ENCODE measurements at regions not wholly inside any gene's neighbourhood (a gene's known extent, or its start where the extent isn't known, plus 50 kb on each side); places are given as distances from the start of the nearest gene placed in this dataset.

- H3K27ac ChIP-seq (ENCODE audit: low read length): no peak overlapping the region
- no peak for TF ChIP-seq RAD21 (conservative IDR thresholded peaks at IDR 0.05)
- no peak for TF ChIP-seq EP300 (conservative IDR thresholded peaks at IDR 0.05; ENCODE audit: poor library complexity, severe bottlenecking)
- TF ChIP-seq REST (IDR thresholded peaks at IDR 0.05; ENCODE audit: borderline replicate concordance): no peak
- no peaks in the 10 kb centered on the region for H3K27me3 ChIP-seq (ENCODE audit: insufficient read depth, low read depth, low read length)
- no peaks in the 10 kb centered on the region for H3K9me2 ChIP-seq (ENCODE audit: insufficient read depth, low read length)
- no peaks in the 10 kb centered on the region for H3F3A ChIP-seq (ENCODE audit: insufficient read depth, low read length, poor library complexity, severe bottlenecking)
- H3K4me2 ChIP-seq (ENCODE audit: low read length): no peak overlapping the region
- no peak overlapping the region for H3K4me3 ChIP-seq (ENCODE audit: low read length)
- H2AFZ ChIP-seq (ENCODE audit: low read depth, low read length): no peak overlapping the region
- H3K9me3 ChIP-seq (ENCODE audit: low read length): no peaks in the 10 kb centered on the region
- H4K20me1 ChIP-seq (ENCODE audit: insufficient read depth): no peaks in the 10 kb centered on the region
- no peak overlapping the region for H3K9ac ChIP-seq (ENCODE audit: low read length)
- H3K79me2 ChIP-seq (replicated peaks; ENCODE audit: insufficient read depth, low read length): no peaks in the 10 kb centered on the region
- H3K36me3 ChIP-seq (ENCODE audit: insufficient read depth, low read length): no peaks in the 10 kb centered on the region
These were observed 58.3 kb upstream of the LARP1 start for GRCh38 chr5:154696891-154697290.

- H3K27ac ChIP-seq (ENCODE audit: low read length): no peak overlapping the region
- H4K20me1 ChIP-seq (ENCODE audit: insufficient read depth): no peaks in the 10 kb centered on the region
- no peak overlapping the region for H3K4me3 ChIP-seq (ENCODE audit: low read length)
- H3F3A ChIP-seq (ENCODE audit: insufficient read depth, low read length, poor library complexity, severe bottlenecking): no peaks in the 10 kb centered on the region
- H2AFZ ChIP-seq (ENCODE audit: low read depth, low read length): no peak overlapping the region
- no peaks in the 10 kb centered on the region for H3K79me2 ChIP-seq (replicated peaks; ENCODE audit: insufficient read depth, low read length)
- TF ChIP-seq TAF1 (IDR thresholded peaks at IDR 0.05; ENCODE audit: low read depth): no peak
- TF ChIP-seq EP300 (conservative IDR thresholded peaks at IDR 0.05; ENCODE audit: poor library complexity, severe bottlenecking): no peak
- no peak for TF ChIP-seq SMC3 (conservative IDR thresholded peaks at IDR 0.05; ENCODE audit: poor library complexity)
- TF ChIP-seq POLR2AphosphoS5 (IDR thresholded peaks at IDR 0.05): no peak
- no peaks in the 10 kb centered on the region for H3K36me3 ChIP-seq (ENCODE audit: insufficient read depth, low read length)
- no peak overlapping the region for H3K4me2 ChIP-seq (ENCODE audit: low read length)
- no peak overlapping the region for H3K9ac ChIP-seq (ENCODE audit: low read length)
- no peaks in the 10 kb centered on the region for H3K27me3 ChIP-seq (ENCODE audit: insufficient read depth, low read depth, low read length)
- H3K9me3 ChIP-seq (ENCODE audit: low read length): no peaks in the 10 kb centered on the region
- no peaks in the 10 kb centered on the region for H3K9me2 ChIP-seq (ENCODE audit: insufficient read depth, low read length)
These were observed 61.0 kb upstream of the LARP1 start for GRCh38 chr5:154694159-154694558.

- Histone ChIP-seq H3K27ac (ENCODE audit: low read length) (no peak overlapping the region), H3K4me2 (ENCODE audit: low read length) (no peak overlapping the region)
These were observed 64.7 kb upstream of the LARP1 start for GRCh38 chr5:154690488-154690887.

More at GRCh38 chr5:154690488-154690887, 64.7 kb upstream of the LARP1 start:
- no peaks in the 10 kb centered on the region for H4K20me1 ChIP-seq (ENCODE audit: insufficient read depth)
- no peaks in the 10 kb centered on the region for H3K27me3 ChIP-seq (ENCODE audit: insufficient read depth, low read depth, low read length)
- no peaks in the 10 kb centered on the region for H3K9me3 ChIP-seq (ENCODE audit: low read length)
- no peak for TF ChIP-seq MXI1 (conservative IDR thresholded peaks at IDR 0.05; ENCODE audit: poor library complexity, severe bottlenecking)
- no peak for TF ChIP-seq RAD21 (conservative IDR thresholded peaks at IDR 0.05)
- TF ChIP-seq CTCF (IDR thresholded peaks at IDR 0.05; ENCODE audit: poor library complexity, severe bottlenecking): no peak
- no peak for TF ChIP-seq EZH2 (IDR thresholded peaks at IDR 0.05; ENCODE audit: borderline replicate concordance, insufficient read depth, low read length, poor library complexity, severe bottlenecking)
- no peak for TF ChIP-seq POLR2AphosphoS5 (IDR thresholded peaks at IDR 0.05)
- TF ChIP-seq EP300 (conservative IDR thresholded peaks at IDR 0.05; ENCODE audit: poor library complexity, severe bottlenecking): no peak
- TF ChIP-seq TAF1 (IDR thresholded peaks at IDR 0.05; ENCODE audit: low read depth): no peak
- no peak for TF ChIP-seq REST (IDR thresholded peaks at IDR 0.05; ENCODE audit: borderline replicate concordance)
- no peak for TF ChIP-seq SMC3 (conservative IDR thresholded peaks at IDR 0.05; ENCODE audit: poor library complexity)
- H3K9me2 ChIP-seq (ENCODE audit: insufficient read depth, low read length): no peaks in the 10 kb centered on the region
- H3K9ac ChIP-seq (ENCODE audit: low read length): no peak overlapping the region
- H3K4me3 ChIP-seq (ENCODE audit: low read length): no peak overlapping the region
- H3K36me3 ChIP-seq (ENCODE audit: insufficient read depth, low read length): no peaks in the 10 kb centered on the region
- no peaks in the 10 kb centered on the region for H3K79me2 ChIP-seq (replicated peaks; ENCODE audit: insufficient read depth, low read length)
- no peak overlapping the region for H2AFZ ChIP-seq (ENCODE audit: low read depth, low read length)
- H3F3A ChIP-seq (ENCODE audit: insufficient read depth, low read length, poor library complexity, severe bottlenecking): no peaks in the 10 kb centered on the region
